ENCODE measurements at regions not wholly inside any gene's neighbourhood (a gene's known extent, or its start where the extent isn't known, plus 50 kb on each side); places are given as distances from the start of the nearest gene placed in this dataset.

GRCh38 chr4:12084690-12085089, 656.0 kb upstream of the HS3ST1 start:
- Histone ChIP-seq H4K20me1 (ENCODE audit: control insufficient read depth, extremely low read depth, insufficient read depth, low read length) (no peaks in the 10 kb centered on the region), H3K27me3 (ENCODE audit: control insufficient read depth, extremely low read depth, insufficient read depth, low read length) (no peaks in the 10 kb centered on the region), H3K4me3 (ENCODE audit: control insufficient read depth in 2 of 3, extremely low read depth in 1 of 3, insufficient read depth in 2 of 3, low read depth in 1 of 3, low read length in 3 of 3) (no peak overlapping the region), H3K9me1 (ENCODE audit: control insufficient read depth, extremely low read depth, insufficient read depth, low read length) (no peaks in the 10 kb centered on the region), H3K4me1 (ENCODE audit: control insufficient read depth, extremely low read depth, insufficient read depth, low read length) (no peaks in the 10 kb centered on the region), H3K9me3 (ENCODE audit: control insufficient read depth, low read depth, low read length) (no peaks in the 10 kb centered on the region), H3K4me2 (ENCODE audit: control insufficient read depth, extremely low read depth, insufficient read depth, low read depth, low read length) (no peak overlapping the region), H3K79me2 (ENCODE audit: control insufficient read depth, insufficient read depth, low read length) (no peaks in the 10 kb centered on the region), H3K9ac (ENCODE audit: control insufficient read depth, extremely low read depth, insufficient read depth, low read length) (no peak overlapping the region), H3K36me3 (ENCODE audit: control insufficient read depth in 2 of 2, extremely low read depth in 1 of 2, insufficient read depth in 2 of 2, low read length in 2 of 2) (no peaks in the 10 kb centered on the region), H3K27ac (ENCODE audit: control insufficient read depth, insufficient read depth, low read length) (no peak overlapping the region), H2AFZ (ENCODE audit: control insufficient read depth, low read length) (no peak overlapping the region)
- dilution Hi-C loops (cut with MboI; ENCODE audit: extremely low pct_ligation_motif_present, low sequenced_read_pairs): no loop called here
- DNase-seq (ENCODE audit: low read depth, low spot score) (no peak), FAIRE-seq (no peak)
- TF ChIP-seq, protein P1, sequence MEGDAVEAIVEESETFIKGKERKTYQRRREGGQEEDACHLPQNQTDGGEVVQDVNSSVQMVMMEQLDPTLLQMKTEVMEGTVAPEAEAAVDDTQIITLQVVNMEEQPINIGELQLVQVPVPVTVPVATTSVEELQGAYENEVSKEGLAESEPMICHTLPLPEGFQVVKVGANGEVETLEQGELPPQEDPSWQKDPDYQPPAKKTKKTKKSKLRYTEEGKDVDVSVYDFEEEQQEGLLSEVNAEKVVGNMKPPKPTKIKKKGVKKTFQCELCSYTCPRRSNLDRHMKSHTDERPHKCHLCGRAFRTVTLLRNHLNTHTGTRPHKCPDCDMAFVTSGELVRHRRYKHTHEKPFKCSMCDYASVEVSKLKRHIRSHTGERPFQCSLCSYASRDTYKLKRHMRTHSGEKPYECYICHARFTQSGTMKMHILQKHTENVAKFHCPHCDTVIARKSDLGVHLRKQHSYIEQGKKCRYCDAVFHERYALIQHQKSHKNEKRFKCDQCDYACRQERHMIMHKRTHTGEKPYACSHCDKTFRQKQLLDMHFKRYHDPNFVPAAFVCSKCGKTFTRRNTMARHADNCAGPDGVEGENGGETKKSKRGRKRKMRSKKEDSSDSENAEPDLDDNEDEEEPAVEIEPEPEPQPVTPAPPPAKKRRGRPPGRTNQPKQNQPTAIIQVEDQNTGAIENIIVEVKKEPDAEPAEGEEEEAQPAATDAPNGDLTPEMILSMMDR (optimal IDR thresholded peaks at IDR 0.05 in 1 of 3, IDR thresholded peaks at IDR 0.05 in 1 of 3, conservative IDR thresholded peaks at IDR 0.05 in 1 of 3; ENCODE audit: extremely low read depth in 1 of 3, insufficient read depth in 2 of 3, low read length in 3 of 3): no peak
- no peak for TF ChIP-seq EZH2 (IDR thresholded peaks at IDR 0.05; ENCODE audit: low read length)

DNA sequence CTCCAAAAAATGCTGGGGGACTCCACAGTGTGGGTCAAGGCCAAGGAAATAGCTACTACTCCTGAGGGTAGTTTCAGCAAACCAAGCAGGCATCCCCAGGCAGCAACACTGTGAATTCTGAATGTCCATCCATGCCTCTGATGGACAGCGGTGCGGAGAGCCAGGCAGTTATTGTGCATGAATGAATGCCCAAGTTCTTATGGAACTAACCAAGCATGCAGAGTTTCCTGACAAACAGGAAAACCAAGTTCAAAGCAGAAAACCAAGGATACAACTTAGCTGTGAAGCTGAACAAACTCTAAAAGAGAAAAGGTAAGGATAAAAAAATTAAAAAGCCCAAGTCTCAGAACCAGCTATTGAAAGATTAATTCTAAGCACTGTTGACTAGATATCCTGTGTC, 642.6 kb upstream of the HS3ST1 start:
- Histone ChIP-seq H2AFZ (ENCODE audit: control insufficient read depth, low read length) (no peak overlapping the region), H3K4me2 (ENCODE audit: control insufficient read depth, extremely low read depth, insufficient read depth, low read depth, low read length) (no peak overlapping the region), H3K4me1 (ENCODE audit: control insufficient read depth, extremely low read depth, insufficient read depth, low read length) (no peaks in the 10 kb centered on the region), H3K79me2 (ENCODE audit: control insufficient read depth, insufficient read depth, low read length) (no peaks in the 10 kb centered on the region), H3K9ac (ENCODE audit: control insufficient read depth, extremely low read depth, insufficient read depth, low read length) (no peak overlapping the region), H3K9me1 (ENCODE audit: control insufficient read depth, extremely low read depth, insufficient read depth, low read length) (no peaks in the 10 kb centered on the region), H3K4me3 (ENCODE audit: control insufficient read depth in 2 of 3, extremely low read depth in 1 of 3, insufficient read depth in 2 of 3, low read depth in 1 of 3, low read length in 3 of 3) (no peak overlapping the region), H4K20me1 (ENCODE audit: control insufficient read depth, extremely low read depth, insufficient read depth, low read length) (no peaks in the 10 kb centered on the region), H3K36me3 (ENCODE audit: control insufficient read depth in 2 of 2, extremely low read depth in 1 of 2, insufficient read depth in 2 of 2, low read length in 2 of 2) (no peaks in the 10 kb centered on the region), H3K27ac (ENCODE audit: control insufficient read depth, insufficient read depth, low read length) (no peak overlapping the region), H3K27me3 (ENCODE audit: control insufficient read depth, extremely low read depth, insufficient read depth, low read length) (no peaks in the 10 kb centered on the region), H3K9me3 (ENCODE audit: control insufficient read depth, low read depth, low read length) (no peaks in the 10 kb centered on the region)
- dilution Hi-C loops (cut with MboI; ENCODE audit: extremely low pct_ligation_motif_present, low sequenced_read_pairs): no loop called here
- no peak for FAIRE-seq
- no peak for DNase-seq (ENCODE audit: low read depth, low spot score)
- no peak for TF ChIP-seq EZH2 (IDR thresholded peaks at IDR 0.05; ENCODE audit: low read length)
- TF ChIP-seq, protein P1 (optimal IDR thresholded peaks at IDR 0.05 in 1 of 3, IDR thresholded peaks at IDR 0.05 in 1 of 3, conservative IDR thresholded peaks at IDR 0.05 in 1 of 3; ENCODE audit: extremely low read depth in 1 of 3, insufficient read depth in 2 of 3, low read length in 3 of 3): no peak

All from keratinocyte (primary cell).